ENCODE measurements at regions not wholly inside any gene's neighbourhood (a gene's known extent, or its start where the extent isn't known, plus 50 kb on each side); places are given as distances from the start of the nearest gene placed in this dataset.

GRCh38 chr11:86120807-86121206 lies 51.9 kb upstream of the PICALM start:
- TF ChIP-seq EZH2 (IDR thresholded peaks at IDR 0.05) (no peak), POLR2AphosphoS5 (IDR thresholded peaks at IDR 0.05; ENCODE audit: borderline replicate concordance, low read depth, low read length) (no peak), FOXP2 (optimal IDR thresholded peaks at IDR 0.05; ENCODE audit: control extremely low read depth, extremely low read length, insufficient read depth) (no peak)
